Type B pancreatic cell (in vitro differentiated cells): ENCODE measurements at regions not wholly inside any gene's neighbourhood (a gene's known extent, or its start where the extent isn't known, plus 50 kb on each side); places are given as distances from the start of the nearest gene placed in this dataset.

Experiments
- DNase-seq: peaks from one replicate; pipeline ENCODE4 v3.0.0; 2021; ENCODE audit warnings: mixed read lengths; ENCODE audit not compliant: unreplicated experiment; ENCODE audit errors: extremely low spot score
- H3K27ac Mint-ChIP-seq: 2 replicates; pipeline ENCODE4 v1.8.0; 2021; ENCODE audit warnings: mild to moderate bottlenecking, mixed read lengths
- H3K27me3 Mint-ChIP-seq: 2 replicates; pipeline ENCODE4 v1.8.0; 2021; ENCODE audit warnings: mixed read lengths
- H3K36me3 Mint-ChIP-seq: 2 replicates; pipeline ENCODE4 v1.8.0; 2021; ENCODE audit warnings: mixed read lengths
- H3K4me1 Mint-ChIP-seq: one replicate; pipeline ENCODE4 v1.8.0; 2021; ENCODE audit warnings: mixed read lengths; ENCODE audit not compliant: unreplicated experiment
- H3K4me3 Mint-ChIP-seq: 2 replicates; pipeline ENCODE4 v1.8.0; 2021; ENCODE audit warnings: mild to moderate bottlenecking, mixed read lengths
- H3K9me3 Mint-ChIP-seq: 2 replicates; pipeline ENCODE4 v1.8.0; 2021; ENCODE audit warnings: mixed read lengths
- CTCF ChIP-seq: fragments of 200-600 bp; sonication (generic); conservative IDR thresholded peaks from 2 replicates; pipeline ENCODE4 v1.5.0; 2021; ENCODE audit warnings: antibody characterized with exemption, mild to moderate bottlenecking

DNA sequence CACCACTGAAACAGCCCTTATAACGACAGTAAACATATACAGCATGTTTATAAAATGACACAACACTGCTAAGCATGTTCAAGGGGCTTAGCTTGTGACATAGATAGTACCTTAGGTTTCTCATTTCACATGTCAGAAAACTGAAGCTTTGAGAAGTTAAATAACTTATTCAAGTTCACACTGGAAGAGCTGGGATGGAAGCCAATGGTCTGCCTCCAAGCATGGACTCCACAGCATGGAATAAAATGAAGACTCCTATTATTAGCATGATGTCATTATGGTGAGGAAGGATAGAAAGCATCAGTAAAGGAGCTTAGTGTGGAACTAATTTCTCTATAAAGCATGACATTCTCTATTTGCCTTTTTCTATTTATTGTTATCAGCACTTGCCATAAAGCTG, 316.7 kb downstream of the PLK2 start:
- no peaks in the 10 kb centered on the region for H3K27me3 Mint-ChIP-seq
- no peaks in the 10 kb centered on the region for H3K9me3 Mint-ChIP-seq
- no peak overlapping the region for H3K27ac Mint-ChIP-seq
- H3K4me1 Mint-ChIP-seq, result peaks cover 7% of the 10 kb centered on the region
- no peak for DNase-seq
- no peak for TF ChIP-seq CTCF
- H3K4me3 Mint-ChIP-seq, result no peak overlapping the region
- no peaks in the 10 kb centered on the region for H3K36me3 Mint-ChIP-seq

GRCh38 chr5:58138791-58139190, 321.1 kb downstream of the PLK2 start:
- no peaks in the 10 kb centered on the region for H3K36me3 Mint-ChIP-seq
- H3K4me1 Mint-ChIP-seq, result peaks cover 9% of the 10 kb centered on the region
- no peaks in the 10 kb centered on the region for H3K9me3 Mint-ChIP-seq
- H3K27me3 Mint-ChIP-seq, result no peaks in the 10 kb centered on the region
- no peak overlapping the region for H3K27ac Mint-ChIP-seq
- DNase-seq, result no peak
- H3K4me3 Mint-ChIP-seq, result no peak overlapping the region
- no peak for TF ChIP-seq CTCF

GRCh38 chr5:58136406-58136805, 323.5 kb downstream of the PLK2 start:
- no peak overlapping the region for H3K27ac Mint-ChIP-seq
- no peaks in the 10 kb centered on the region for H3K36me3 Mint-ChIP-seq

GRCh38 chr5:58135571-58136335, 324.1 kb downstream of the PLK2 start:
- Mint-ChIP-seq H3K9me3 (no peaks in the 10 kb centered on the region), H3K27ac (no peak overlapping the region), H3K27me3 (no peaks in the 10 kb centered on the region), H3K36me3 (no peaks in the 10 kb centered on the region), H3K4me3 (no peak overlapping the region), H3K4me1 (peaks cover 10% of the 10 kb centered on the region)
- no peak for TF ChIP-seq CTCF
- DNase-seq, result no peak

More at GRCh38 chr5:58136406-58136805, 323.5 kb downstream of the PLK2 start:
- H3K9me3 Mint-ChIP-seq, result no peaks in the 10 kb centered on the region
- no peak for TF ChIP-seq CTCF
- peaks cover 10% of the 10 kb centered on the region for H3K4me1 Mint-ChIP-seq
- H3K27me3 Mint-ChIP-seq, result no peaks in the 10 kb centered on the region
- DNase-seq, result no peak
- no peak overlapping the region for H3K4me3 Mint-ChIP-seq

DNA sequence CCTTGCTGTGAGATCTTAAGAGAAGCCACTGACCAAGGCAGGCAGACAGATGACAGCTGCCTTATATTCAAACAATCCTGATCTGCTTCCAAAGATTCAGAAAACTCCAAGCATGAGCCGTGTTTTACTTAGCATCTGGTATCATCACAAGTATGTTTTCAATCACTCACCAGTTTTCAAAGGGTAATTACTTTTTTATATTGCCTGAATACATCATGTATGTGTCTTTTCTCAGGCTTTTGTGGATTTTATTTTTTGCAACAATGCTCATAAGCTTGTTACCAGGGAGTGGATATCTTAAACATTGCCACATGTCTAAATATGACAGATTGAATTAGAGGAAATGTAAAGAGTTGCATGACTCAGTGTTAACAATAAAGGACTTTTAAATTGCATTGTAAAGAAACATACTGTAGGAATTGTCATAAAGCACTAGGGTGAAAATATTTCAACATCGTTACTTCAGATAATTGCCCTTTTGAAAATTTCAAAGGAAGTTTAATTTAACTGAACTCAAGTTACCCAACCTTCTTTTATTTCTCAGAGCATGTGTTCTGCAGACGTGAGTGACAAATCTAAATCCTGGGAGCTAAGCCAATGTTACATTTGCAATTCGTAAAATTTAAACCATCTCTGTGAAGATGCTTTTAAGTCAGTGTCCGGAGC, 326.1 kb downstream of the PLK2 start:
- H3K9me3 Mint-ChIP-seq, result no peaks in the 10 kb centered on the region
- no peak for DNase-seq
- peak overlapping the region; percentile 6 for H3K27ac Mint-ChIP-seq
- no peaks in the 10 kb centered on the region for H3K36me3 Mint-ChIP-seq
- no peaks in the 10 kb centered on the region for H3K27me3 Mint-ChIP-seq
- peak overlapping the region; percentile 20 for H3K4me3 Mint-ChIP-seq
- H3K4me1 Mint-ChIP-seq, result peaks cover 10% of the 10 kb centered on the region
- no peak for TF ChIP-seq CTCF
